ENCODE measurements at regions not wholly inside any gene's neighbourhood (a gene's known extent, or its start where the extent isn't known, plus 50 kb on each side); places are given as distances from the start of the nearest gene placed in this dataset.

DNA sequence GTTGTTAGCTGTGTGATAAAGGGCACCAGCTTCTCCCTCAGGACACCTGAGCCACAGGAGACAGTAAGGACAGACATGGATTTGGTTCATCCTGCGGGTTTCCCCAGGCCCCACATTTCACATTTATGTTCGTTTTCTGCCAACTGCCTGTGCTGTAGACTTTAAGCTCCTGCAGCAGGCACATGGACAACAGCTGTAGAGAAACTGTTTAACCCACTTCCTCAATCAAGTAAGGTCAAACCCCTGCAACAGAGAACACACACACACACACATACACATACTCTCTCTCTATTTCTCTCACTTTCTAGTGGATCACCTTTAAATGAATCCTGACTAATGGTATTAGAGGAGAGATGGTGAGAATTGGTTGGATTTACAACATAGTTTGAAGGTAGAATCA, 90.7 kb downstream of the C11orf87 start:
- no peak for TF ChIP-seq RARB (CRISPR knock-in tag; IDR thresholded peaks at IDR 0.05)
- TF ChIP-seq, protein P1, sequence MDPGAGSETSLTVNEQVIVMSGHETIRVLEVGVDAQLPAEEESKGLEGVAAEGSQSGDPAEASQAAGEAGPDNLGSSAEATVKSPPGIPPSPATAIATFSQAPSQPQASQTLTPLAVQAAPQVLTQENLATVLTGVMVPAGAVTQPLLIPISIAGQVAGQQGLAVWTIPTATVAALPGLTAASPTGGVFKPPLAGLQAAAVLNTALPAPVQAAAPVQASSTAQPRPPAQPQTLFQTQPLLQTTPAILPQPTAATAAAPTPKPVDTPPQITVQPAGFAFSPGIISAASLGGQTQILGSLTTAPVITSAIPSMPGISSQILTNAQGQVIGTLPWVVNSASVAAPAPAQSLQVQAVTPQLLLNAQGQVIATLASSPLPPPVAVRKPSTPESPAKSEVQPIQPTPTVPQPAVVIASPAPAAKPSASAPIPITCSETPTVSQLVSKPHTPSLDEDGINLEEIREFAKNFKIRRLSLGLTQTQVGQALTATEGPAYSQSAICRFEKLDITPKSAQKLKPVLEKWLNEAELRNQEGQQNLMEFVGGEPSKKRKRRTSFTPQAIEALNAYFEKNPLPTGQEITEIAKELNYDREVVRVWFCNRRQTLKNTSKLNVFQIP (CRISPR knock-in tag; IDR thresholded peaks at IDR 0.05; ENCODE audit: borderline replicate concordance, low read depth): no peak
- TF ChIP-seq, protein P2, sequence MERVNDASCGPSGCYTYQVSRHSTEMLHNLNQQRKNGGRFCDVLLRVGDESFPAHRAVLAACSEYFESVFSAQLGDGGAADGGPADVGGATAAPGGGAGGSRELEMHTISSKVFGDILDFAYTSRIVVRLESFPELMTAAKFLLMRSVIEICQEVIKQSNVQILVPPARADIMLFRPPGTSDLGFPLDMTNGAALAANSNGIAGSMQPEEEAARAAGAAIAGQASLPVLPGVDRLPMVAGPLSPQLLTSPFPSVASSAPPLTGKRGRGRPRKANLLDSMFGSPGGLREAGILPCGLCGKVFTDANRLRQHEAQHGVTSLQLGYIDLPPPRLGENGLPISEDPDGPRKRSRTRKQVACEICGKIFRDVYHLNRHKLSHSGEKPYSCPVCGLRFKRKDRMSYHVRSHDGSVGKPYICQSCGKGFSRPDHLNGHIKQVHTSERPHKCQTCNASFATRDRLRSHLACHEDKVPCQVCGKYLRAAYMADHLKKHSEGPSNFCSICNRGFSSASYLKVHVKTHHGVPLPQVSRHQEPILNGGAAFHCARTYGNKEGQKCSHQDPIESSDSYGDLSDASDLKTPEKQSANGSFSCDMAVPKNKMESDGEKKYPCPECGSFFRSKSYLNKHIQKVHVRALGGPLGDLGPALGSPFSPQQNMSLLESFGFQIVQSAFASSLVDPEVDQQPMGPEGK (CRISPR knock-in tag; IDR thresholded peaks at IDR 0.05; ENCODE audit: borderline replicate concordance): no peak
- TF ChIP-seq OSR1 (CRISPR knock-in tag; IDR thresholded peaks at IDR 0.05): no peak
- TF ChIP-seq ZC3H10 (CRISPR knock-in tag; IDR thresholded peaks at IDR 0.05): no peak

All from SK-N-SH treated with all-trans-retinoic acid at 6 μM for 48 hours (cell line).